ENCODE measurements at regions not wholly inside any gene's neighbourhood (a gene's known extent, or its start where the extent isn't known, plus 50 kb on each side); places are given as distances from the start of the nearest gene placed in this dataset.
A peak's percentile ranks its signal among the peaks of the same experiment; 100 is the strongest.

- no peak for TF ChIP-seq CTCF (IDR thresholded peaks at IDR 0.05)
- ATAC-seq (no peak), DNase-seq (no peak)
- H3K4me1 ChIP-seq, result no peaks in the 10 kb centered on the region
- no peaks in the 10 kb centered on the region for H3K27me3 ChIP-seq
- H3K9me3 ChIP-seq, result peaks cover 0 to 2% of the 10 kb centered on the region in 2 donors
- H3K36me3 ChIP-seq, result no peaks in the 10 kb centered on the region
- intact Hi-C loops (cut with DNase I), result no loop called here
- no peak overlapping the region for H3K27ac ChIP-seq
- H3K4me3 ChIP-seq, result no peak overlapping the region
Measured at GRCh38 chr6:40860443-40860842, 178.6 kb downstream of the UNC5CL start.

GRCh38 chr6:40856271-40856670, 182.8 kb downstream of the UNC5CL start:
- no peak for TF ChIP-seq CTCF (IDR thresholded peaks at IDR 0.05)
- DNase-seq, result no peak
- Histone ChIP-seq H3K36me3 (no peaks in the 10 kb centered on the region), H3K4me1 (no peaks in the 10 kb centered on the region), H3K9me3 (no peaks in the 10 kb centered on the region), H3K27me3 (no peaks in the 10 kb centered on the region), H3K4me3 (no peak overlapping the region), H3K27ac (no peak overlapping the region)
- intact Hi-C loops (cut with DNase I), result no loop called here
- no peak for ATAC-seq

GRCh38 chr6:40855168-40855880, 183.7 kb downstream of the UNC5CL start:
- Histone ChIP-seq H3K27ac (no peak overlapping the region), H3K27me3 (no peaks in the 10 kb centered on the region), H3K36me3 (no peaks in the 10 kb centered on the region), H3K4me3 (no peak overlapping the region), H3K4me1 (no peaks in the 10 kb centered on the region), H3K9me3 (no peaks in the 10 kb centered on the region)
- no peak for DNase-seq
- intact Hi-C loops (cut with DNase I), result no loop called here
- no peak for ATAC-seq
- no peak for TF ChIP-seq CTCF (IDR thresholded peaks at IDR 0.05)

GRCh38 chr6:40854592-40854991, 184.4 kb downstream of the UNC5CL start:
- DNase-seq (no peak), ATAC-seq (no peak)
- Histone ChIP-seq H3K4me1 (no peaks in the 10 kb centered on the region), H3K27me3 (no peaks in the 10 kb centered on the region), H3K27ac (no peak overlapping the region), H3K9me3 (no peaks in the 10 kb centered on the region), H3K36me3 (no peaks in the 10 kb centered on the region), H3K4me3 (no peak overlapping the region)
- intact Hi-C loops (cut with DNase I), result no loop called here
- TF ChIP-seq CTCF (IDR thresholded peaks at IDR 0.05), result no peak

GRCh38 chr6:40852779-40853373, 186.1 kb downstream of the UNC5CL start:
- intact Hi-C loops (cut with DNase I), result no loop called here
- ATAC-seq (peak; percentile 18), DNase-seq (no peak)
- H3K27me3 ChIP-seq, result no peaks in the 10 kb centered on the region
- no peaks in the 10 kb centered on the region for H3K36me3 ChIP-seq
- H3K27ac ChIP-seq, result no peak overlapping the region
- no peaks in the 10 kb centered on the region for H3K9me3 ChIP-seq
- no peak for TF ChIP-seq CTCF (IDR thresholded peaks at IDR 0.05)
- H3K4me3 ChIP-seq, result no peak overlapping the region
- H3K4me1 ChIP-seq, result no peaks in the 10 kb centered on the region
